DOHH2 (cell line): ENCODE measurements at regions not wholly inside any gene's neighbourhood (a gene's known extent, or its start where the extent isn't known, plus 50 kb on each side); places are given as distances from the start of the nearest gene placed in this dataset.

Experiments
- H3F3A ChIP-seq: fragments of 200-600 bp; sonication (generic), shearing (Covaris generic); 2 replicates; pipeline ENCODE4 v1.6.0; 2016; ENCODE audit warnings: antibody characterized with exemption, mild to moderate bottlenecking; ENCODE audit not compliant: control insufficient read depth, insufficient read depth
- H3K27ac ChIP-seq: fragments of 200-600 bp; sonication (generic); 2 replicates; pipeline ENCODE4 v1.5.1; 2014; ENCODE audit warnings: low read depth, mild to moderate bottlenecking, low read length, moderate library complexity
- H3K27me3 ChIP-seq: fragments of 200-600 bp; sonication (generic); 2 replicates; pipeline ENCODE4 v1.6.1; 2014; ENCODE audit warnings: mild to moderate bottlenecking, low read length, mixed read lengths; ENCODE audit not compliant: control insufficient read depth
- H3K36me3 ChIP-seq: fragments of 200-600 bp; sonication (generic); 2 replicates; pipeline ENCODE4 v1.6.1; 2014; ENCODE audit warnings: mild to moderate bottlenecking, low read length, moderate library complexity, mixed read lengths; ENCODE audit not compliant: control insufficient read depth
- H3K4me1 ChIP-seq: fragments of 200-600 bp; sonication (generic); 2 replicates; pipeline ENCODE4 v1.6.1; 2014; ENCODE audit warnings: mild to moderate bottlenecking, low read length, mixed read lengths; ENCODE audit not compliant: control insufficient read depth
- H3K4me2 ChIP-seq: fragments of 200-600 bp; sonication (generic); 2 replicates; pipeline ENCODE4 v1.6.0; 2014; ENCODE audit warnings: mild to moderate bottlenecking, low read length, moderate library complexity
- H3K4me3 ChIP-seq: fragments of 200-600 bp; sonication (generic); 2 replicates; pipeline ENCODE4 v1.5.1; 2014; ENCODE audit warnings: mild to moderate bottlenecking, low read length, mixed read lengths
- H3K79me2 ChIP-seq: fragments of 200-600 bp; sonication (generic); 2 replicates; pipeline ENCODE4 v1.6.1; 2014; ENCODE audit warnings: mild to moderate bottlenecking, low read length, mixed read lengths; ENCODE audit not compliant: control insufficient read depth
- H3K9me2 ChIP-seq: fragments of 200-600 bp; sonication (generic); replicated peaks from 2 replicates; pipeline ENCODE4 v1.6.1; 2014; ENCODE audit warnings: mild to moderate bottlenecking, low read length, mixed read lengths; ENCODE audit not compliant: control insufficient read depth
- H3K9me3 ChIP-seq: fragments of 200-600 bp; sonication (generic); 2 replicates; pipeline ENCODE4 v1.6.1; 2014; ENCODE audit warnings: antibody characterized with exemption, low read length, mixed read lengths; ENCODE audit not compliant: control insufficient read depth, insufficient read depth
- H4K20me1 ChIP-seq: fragments of 200-600 bp; sonication (generic); 2 replicates; pipeline ENCODE4 v1.6.0; 2014; ENCODE audit warnings: low read depth, mild to moderate bottlenecking, antibody characterized with exemption, low read length, moderate library complexity; ENCODE audit not compliant: control insufficient read depth, insufficient read depth
- EZH2phosphoT487 ChIP-seq: fragments of 200-600 bp; sonication (generic); IDR thresholded peaks from 2 replicates; pipeline ENCODE4 v1.6.1; 2017; ENCODE audit warnings: borderline replicate concordance, mild to moderate bottlenecking, antibody characterized with exemption, low read length, moderate library complexity, mixed read lengths
- TF ChIP-seq, protein P1 (sequence below): fragments of 200-600 bp; sonication (generic); IDR thresholded peaks from one replicate; pipeline ENCODE4 v1.5.1; 2014; ENCODE audit warnings: antibody characterized with exemption, mild to moderate bottlenecking, low read depth, low read length; ENCODE audit not compliant: poor library complexity, severe bottlenecking

- H3K4me2 ChIP-seq: no peak overlapping the region
Measured at GRCh38 chr11:31969359-31969702, 121.5 kb upstream of the RCN1 start.

GRCh38 chr11:31968461-31969358 lies 122.2 kb upstream of the RCN1 start:
- Histone ChIP-seq H3K4me2 (no peak overlapping the region), H3K27me3 (0 out of 2 replicates have a peak, but pooled peaks cover 3% of the 10 kb centered on the region), H3K9me3 (no peaks in the 10 kb centered on the region), H4K20me1 (no peaks in the 10 kb centered on the region), H3K4me1 (no peaks in the 10 kb centered on the region), H3K4me3 (no peak overlapping the region), H3F3A (no peaks in the 10 kb centered on the region), H3K79me2 (no peaks in the 10 kb centered on the region), H3K36me3 (no peaks in the 10 kb centered on the region), H3K27ac (no peak overlapping the region), H3K9me2 (no peaks in the 10 kb centered on the region)
- TF ChIP-seq, protein P1, sequence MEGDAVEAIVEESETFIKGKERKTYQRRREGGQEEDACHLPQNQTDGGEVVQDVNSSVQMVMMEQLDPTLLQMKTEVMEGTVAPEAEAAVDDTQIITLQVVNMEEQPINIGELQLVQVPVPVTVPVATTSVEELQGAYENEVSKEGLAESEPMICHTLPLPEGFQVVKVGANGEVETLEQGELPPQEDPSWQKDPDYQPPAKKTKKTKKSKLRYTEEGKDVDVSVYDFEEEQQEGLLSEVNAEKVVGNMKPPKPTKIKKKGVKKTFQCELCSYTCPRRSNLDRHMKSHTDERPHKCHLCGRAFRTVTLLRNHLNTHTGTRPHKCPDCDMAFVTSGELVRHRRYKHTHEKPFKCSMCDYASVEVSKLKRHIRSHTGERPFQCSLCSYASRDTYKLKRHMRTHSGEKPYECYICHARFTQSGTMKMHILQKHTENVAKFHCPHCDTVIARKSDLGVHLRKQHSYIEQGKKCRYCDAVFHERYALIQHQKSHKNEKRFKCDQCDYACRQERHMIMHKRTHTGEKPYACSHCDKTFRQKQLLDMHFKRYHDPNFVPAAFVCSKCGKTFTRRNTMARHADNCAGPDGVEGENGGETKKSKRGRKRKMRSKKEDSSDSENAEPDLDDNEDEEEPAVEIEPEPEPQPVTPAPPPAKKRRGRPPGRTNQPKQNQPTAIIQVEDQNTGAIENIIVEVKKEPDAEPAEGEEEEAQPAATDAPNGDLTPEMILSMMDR: no peak
- no peak for TF ChIP-seq EZH2phosphoT487

More at GRCh38 chr11:31969359-31969702, 121.5 kb upstream of the RCN1 start:
- H3K4me1 ChIP-seq: no peaks in the 10 kb centered on the region
- H3F3A ChIP-seq: no peaks in the 10 kb centered on the region
- H3K79me2 ChIP-seq: no peaks in the 10 kb centered on the region
- 0 out of 2 replicates have a peak, but pooled peaks cover 3% of the 10 kb centered on the region for H3K27me3 ChIP-seq
- no peaks in the 10 kb centered on the region for H3K36me3 ChIP-seq
- no peaks in the 10 kb centered on the region for H4K20me1 ChIP-seq
- TF ChIP-seq EZH2phosphoT487: no peak
- TF ChIP-seq, protein P1: no peak
- no peak overlapping the region for H3K27ac ChIP-seq
- H3K4me3 ChIP-seq: no peak overlapping the region
- H3K9me3 ChIP-seq: no peaks in the 10 kb centered on the region
- H3K9me2 ChIP-seq: no peaks in the 10 kb centered on the region

DNA sequence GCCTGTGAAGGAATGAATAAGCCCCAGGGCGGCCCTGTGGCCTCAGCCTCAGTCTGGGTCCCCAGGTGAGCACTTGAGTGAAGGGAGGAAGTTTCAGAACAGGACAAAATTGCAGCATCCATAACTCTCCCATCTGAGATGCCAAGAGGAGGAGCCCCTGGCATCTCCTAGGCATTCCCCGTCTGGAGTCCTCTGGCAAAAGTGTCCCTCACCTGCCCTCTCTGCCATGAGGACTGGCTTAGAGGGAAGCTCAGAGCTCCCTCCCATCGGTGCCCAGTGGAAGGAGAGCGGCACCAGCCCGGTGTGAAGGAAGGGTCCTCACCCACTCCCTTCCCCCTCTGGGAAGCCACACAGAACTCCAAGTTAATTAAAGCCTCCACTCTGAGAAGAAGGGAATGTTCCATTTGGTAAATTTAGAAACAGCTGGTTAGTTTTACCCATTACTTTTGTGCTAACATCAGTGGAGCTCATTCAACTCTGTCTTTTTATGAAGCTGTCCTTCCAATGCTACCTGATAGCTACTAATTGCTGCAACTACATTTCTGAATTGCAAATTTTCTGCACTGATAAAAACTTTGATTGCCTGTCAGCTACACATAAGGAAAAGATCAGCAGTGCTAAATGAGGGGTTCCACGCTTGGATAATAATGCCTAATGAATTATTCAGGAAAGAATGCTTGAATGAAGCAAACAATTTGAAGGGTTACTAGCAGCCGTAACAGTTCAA lies 123.3 kb upstream of the RCN1 start:
- no peak for TF ChIP-seq EZH2phosphoT487
- TF ChIP-seq, protein P1: no peak
- no peaks in the 10 kb centered on the region for H3K79me2 ChIP-seq
- no peak overlapping the region for H3K27ac ChIP-seq
- no peak overlapping the region for H3K4me2 ChIP-seq
- no peak overlapping the region for H3K4me3 ChIP-seq
- no peaks in the 10 kb centered on the region for H4K20me1 ChIP-seq
- no peaks in the 10 kb centered on the region for H3K9me2 ChIP-seq
- H3K4me1 ChIP-seq: no peaks in the 10 kb centered on the region
- no peaks in the 10 kb centered on the region for H3K9me3 ChIP-seq
- H3K27me3 ChIP-seq: no peaks in the 10 kb centered on the region
- H3F3A ChIP-seq: no peaks in the 10 kb centered on the region
- no peaks in the 10 kb centered on the region for H3K36me3 ChIP-seq
